ENCODE measurements at regions not wholly inside any gene's neighbourhood (a gene's known extent, or its start where the extent isn't known, plus 50 kb on each side); places are given as distances from the start of the nearest gene placed in this dataset.

GRCh38 chr2:425947-426346, 138.1 kb upstream of the ALKAL2 start:
- Histone ChIP-seq H3K4me1 (no peaks in the 10 kb centered on the region), H3K27ac (no peak overlapping the region), H3K36me3 (no peaks in the 10 kb centered on the region), H3K4me3 (no peak overlapping the region), H3K27me3 (no peaks in the 10 kb centered on the region), H3K9me3 (no peaks in the 10 kb centered on the region)
- TF ChIP-seq EP300 (IDR thresholded peaks at IDR 0.05) (no peak), CTCF (IDR thresholded peaks at IDR 0.05) (no peak), POLR2A (IDR thresholded peaks at IDR 0.05) (no peak), POLR2AphosphoS5 (IDR thresholded peaks at IDR 0.05) (no peak)
- intact Hi-C loops (cut with DNase I): no loop called here
- no peak for DNase-seq
- 92 to 96% methylated on average over 17 of the region's 17 CpGs for WGBS, 2 donors

GRCh38 chr2:425243-425642, 137.4 kb upstream of the ALKAL2 start:
- DNase-seq: no peak
- no peak overlapping the region for H3K27ac ChIP-seq
- TF ChIP-seq CTCF (IDR thresholded peaks at IDR 0.05): no peak
- TF ChIP-seq EP300 (IDR thresholded peaks at IDR 0.05): no peak
- TF ChIP-seq POLR2AphosphoS5 (IDR thresholded peaks at IDR 0.05): no peak
- no peak for TF ChIP-seq POLR2A (IDR thresholded peaks at IDR 0.05)
- 75 to 86% methylated on average over 8 of the region's 8 CpGs for WGBS, 2 donors
- H3K4me1 ChIP-seq: no peaks in the 10 kb centered on the region
- H3K4me3 ChIP-seq: no peak overlapping the region
- no peaks in the 10 kb centered on the region for H3K9me3 ChIP-seq
- H3K27me3 ChIP-seq: no peaks in the 10 kb centered on the region
- no peaks in the 10 kb centered on the region for H3K36me3 ChIP-seq
- intact Hi-C loops (cut with DNase I): no loop called here

GRCh38 chr2:424306-425171, 136.6 kb upstream of the ALKAL2 start:
- Histone ChIP-seq H3K4me3 (no peak overlapping the region), H3K9me3 (no peaks in the 10 kb centered on the region), H3K36me3 (no peaks in the 10 kb centered on the region), H3K4me1 (no peaks in the 10 kb centered on the region), H3K27ac (no peak overlapping the region), H3K27me3 (no peaks in the 10 kb centered on the region)
- WGBS, 2 donors: 86 to 91% methylated on average over 20 of the region's 20 CpGs
- no peak for TF ChIP-seq POLR2AphosphoS5 (IDR thresholded peaks at IDR 0.05)
- intact Hi-C loops (cut with DNase I): no loop called here
- no peak for DNase-seq

GRCh38 chr2:423479-423878, 135.6 kb upstream of the ALKAL2 start:
- no peaks in the 10 kb centered on the region for H3K27me3 ChIP-seq
- 62 to 68% methylated on average over 10 of the region's 10 CpGs for WGBS, 2 donors
- no peaks in the 10 kb centered on the region for H3K4me1 ChIP-seq
- H3K27ac ChIP-seq: no peak overlapping the region
- H3K36me3 ChIP-seq: no peaks in the 10 kb centered on the region
- DNase-seq: no peak
- TF ChIP-seq EP300 (IDR thresholded peaks at IDR 0.05) (no peak), CTCF (IDR thresholded peaks at IDR 0.05) (no peak), POLR2AphosphoS5 (IDR thresholded peaks at IDR 0.05) (no peak), POLR2A (IDR thresholded peaks at IDR 0.05) (no peak)
- intact Hi-C loops (cut with DNase I): no loop called here
- no peaks in the 10 kb centered on the region for H3K9me3 ChIP-seq
- no peak overlapping the region for H3K4me3 ChIP-seq

- Histone ChIP-seq H3K9me3 (no peaks in the 10 kb centered on the region), H3K27me3 (no peaks in the 10 kb centered on the region), H3K36me3 (no peaks in the 10 kb centered on the region), H3K4me1 (no peaks in the 10 kb centered on the region), H3K4me3 (no peak overlapping the region), H3K27ac (no peak overlapping the region)
- no peak for DNase-seq
- intact Hi-C loops (cut with DNase I): no loop called here
- WGBS, 2 donors: 88 to 91% methylated on average over 14 of the region's 14 CpGs
- no peak for TF ChIP-seq CTCF (IDR thresholded peaks at IDR 0.05)
- no peak for TF ChIP-seq EP300 (IDR thresholded peaks at IDR 0.05)
- TF ChIP-seq POLR2AphosphoS5 (IDR thresholded peaks at IDR 0.05): no peak
Measured at GRCh38 chr2:422676-423435, 135.0 kb upstream of the ALKAL2 start.

All from sigmoid colon (tissue), 6 donors.